ENCODE measurements at regions not wholly inside any gene's neighbourhood (a gene's known extent, or its start where the extent isn't known, plus 50 kb on each side); places are given as distances from the start of the nearest gene placed in this dataset.
"Not testable (repeated sequence)": the region's sequence is repeated elsewhere in the genome, so short reads cannot be mapped to it uniquely, and the experiment has no call there.

DNA sequence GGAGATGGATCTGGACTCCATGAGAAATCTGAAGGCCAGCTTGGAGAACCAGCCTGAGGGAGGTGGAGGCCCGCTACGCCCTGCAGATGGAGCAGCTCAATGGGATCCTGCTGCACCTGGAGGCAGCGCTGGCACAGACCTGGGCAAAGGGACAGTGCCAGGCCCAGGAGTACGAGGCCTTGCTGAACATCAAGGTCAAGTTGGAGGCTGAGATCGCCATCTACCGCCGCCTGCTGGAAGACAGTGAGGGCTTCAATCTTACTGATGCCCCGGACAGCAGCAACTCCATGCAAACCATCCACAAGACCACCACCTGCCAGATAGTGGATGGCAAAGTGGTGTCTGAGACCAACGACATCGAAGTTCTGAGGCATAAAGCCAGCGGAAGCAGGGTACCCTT lies 601.5 kb upstream of the ZP4 start:
- no peak for DNase-seq

DNA sequence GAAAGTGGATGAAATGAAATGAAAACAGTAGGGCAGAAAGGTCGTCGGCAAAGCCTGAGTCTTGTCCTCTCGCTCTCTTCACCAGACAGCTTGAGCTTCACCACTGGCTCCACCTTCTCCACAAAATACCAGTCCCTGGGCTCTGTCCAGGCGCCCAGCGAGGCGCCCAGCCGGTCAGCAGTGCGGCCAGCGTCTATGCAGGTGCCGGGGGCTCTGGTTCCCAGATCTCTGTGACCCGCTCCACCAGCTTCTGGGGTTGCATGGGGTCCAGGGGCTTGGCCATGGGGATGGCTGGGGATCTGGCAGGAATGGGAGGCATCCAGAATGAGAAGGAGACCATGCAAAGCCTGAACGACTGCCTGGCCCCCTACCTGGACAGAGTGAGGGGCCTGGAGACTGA lies 600.5 kb upstream of the ZP4 start:
- no peak for DNase-seq

DNA sequence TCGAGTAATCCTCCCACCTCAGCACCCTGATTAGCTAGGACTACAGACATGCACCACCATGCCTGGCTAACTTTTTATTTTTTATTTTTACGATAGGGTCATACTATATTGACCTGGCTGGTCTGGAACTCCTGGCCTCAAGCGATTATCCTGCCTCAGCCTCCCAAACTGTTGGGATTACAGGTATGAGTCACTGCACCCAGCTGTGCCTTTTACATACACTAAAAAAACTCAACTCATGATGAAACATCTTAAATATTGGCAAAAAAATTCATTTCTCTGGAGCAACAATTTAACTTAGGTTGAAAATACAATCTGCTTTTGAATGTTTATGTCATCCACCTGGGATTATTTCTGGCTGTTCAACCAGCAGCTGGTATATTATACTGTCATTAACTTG lies 598.3 kb upstream of the ZP4 start:
- no peak for DNase-seq

DNA sequence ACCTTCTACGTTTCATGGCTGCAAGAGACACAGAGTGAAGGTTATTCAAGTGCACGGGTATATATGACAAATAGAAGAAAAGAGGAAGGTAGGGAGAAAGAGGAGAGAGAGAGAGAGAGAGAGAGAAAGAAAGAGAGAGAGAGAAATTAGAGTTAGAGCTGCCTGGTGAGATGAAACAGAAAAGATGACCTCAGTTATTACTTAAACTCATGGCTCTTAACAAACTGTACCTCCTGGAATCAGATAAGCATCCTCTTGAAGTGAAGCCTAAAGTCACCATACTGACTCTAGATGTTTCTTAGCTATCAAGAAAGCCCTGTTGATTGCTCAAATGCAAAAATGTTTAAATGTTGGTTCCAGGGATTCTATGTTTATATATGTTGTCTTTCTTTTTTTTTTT lies 597.7 kb upstream of the ZP4 start:
- no peak for DNase-seq

DNA sequence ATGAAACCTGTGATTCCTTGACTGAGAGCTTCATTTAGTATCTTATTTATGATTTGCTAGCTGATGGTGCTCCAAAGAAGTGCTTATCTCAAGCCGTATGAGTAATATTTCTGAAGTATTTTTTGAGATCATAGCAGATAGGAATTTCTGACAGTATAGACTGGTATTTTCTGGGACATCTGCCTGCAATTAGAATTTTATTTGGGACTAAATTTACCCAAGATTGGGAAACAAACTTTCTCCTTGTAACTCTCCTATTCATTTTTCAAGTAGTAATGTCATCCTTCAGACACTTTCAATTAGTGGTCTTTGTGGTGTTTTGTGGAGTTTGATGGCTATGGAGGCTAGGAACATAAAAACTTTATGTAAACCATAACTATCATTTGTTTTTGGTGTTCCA lies 597.2 kb upstream of the ZP4 start:
- no peak for DNase-seq

DNA sequence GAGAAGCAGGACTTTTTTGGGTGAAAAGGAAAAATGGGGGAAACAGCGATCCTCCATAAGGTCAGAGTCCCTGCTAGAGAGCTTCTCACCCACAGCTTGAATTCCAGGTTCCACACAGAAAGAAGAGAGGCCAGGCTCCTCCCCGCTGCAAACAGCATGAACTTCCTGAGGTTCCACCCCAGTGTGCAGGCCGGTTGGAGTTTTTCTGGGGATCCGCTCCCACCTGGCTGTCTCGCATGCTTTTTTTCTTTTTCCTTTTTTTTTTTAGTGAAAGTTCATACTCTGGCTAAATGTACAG lies 595.1 kb upstream of the ZP4 start:
- DNase-seq = no peak

DNA sequence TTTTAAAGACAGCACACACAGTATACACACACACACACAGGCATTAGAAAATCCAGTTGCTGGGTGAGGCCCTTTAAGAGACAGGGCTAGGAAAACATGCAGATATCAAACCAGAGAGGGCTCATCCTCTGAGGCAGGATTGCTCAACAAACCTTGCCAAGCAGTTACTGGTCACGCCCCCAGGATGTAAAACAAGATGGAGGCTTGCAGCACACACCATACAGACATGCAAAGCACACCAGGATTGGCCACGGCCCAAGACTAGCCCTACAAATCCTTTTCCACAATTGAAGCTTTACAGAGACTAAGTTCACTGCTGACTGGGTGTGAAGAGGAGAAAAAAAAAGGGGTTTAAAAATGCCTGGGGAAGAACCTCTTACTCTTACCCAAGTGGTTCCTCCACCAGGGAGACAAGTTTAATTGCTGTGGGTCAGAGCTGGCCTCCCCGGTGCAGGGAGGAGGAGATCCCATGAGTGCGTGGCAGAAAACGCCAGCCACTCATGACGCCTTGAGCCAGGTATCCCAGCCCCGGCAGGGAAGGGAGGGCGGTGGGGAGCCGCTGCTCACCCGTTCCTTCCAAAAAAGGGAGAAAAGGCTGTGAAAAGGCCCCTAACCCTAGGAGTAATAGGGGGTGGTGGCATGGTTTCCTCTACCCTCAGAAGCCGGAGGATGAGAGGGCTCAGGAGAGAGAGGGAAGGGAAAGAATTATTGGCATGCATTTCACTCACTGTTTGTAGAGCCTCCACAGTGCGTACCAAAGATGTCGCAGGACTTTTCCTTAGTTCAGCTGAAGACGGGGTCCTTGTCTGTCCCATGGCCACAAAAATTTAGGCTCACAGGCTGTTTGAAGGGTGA lies 594.6 kb upstream of the ZP4 start:
- DNase-seq = no peak

DNA sequence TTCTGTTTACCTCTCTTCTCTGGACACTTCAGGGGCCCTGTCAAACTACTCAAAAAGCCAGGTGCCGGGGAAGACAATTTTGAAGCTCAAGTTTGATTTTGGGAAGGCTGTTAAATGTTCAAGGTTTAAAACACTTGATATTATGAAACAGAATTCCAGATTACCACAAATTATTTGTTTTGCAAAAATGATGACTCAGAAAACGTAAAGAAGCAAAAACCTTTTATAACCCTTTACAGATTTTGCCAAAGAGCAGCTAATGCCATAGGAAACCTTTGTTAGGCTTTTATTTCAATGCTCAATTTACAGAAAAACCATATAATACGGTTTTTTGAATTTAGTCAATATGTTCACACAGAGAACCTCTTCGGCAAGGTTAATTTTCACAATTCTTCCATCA lies 593.4 kb upstream of the ZP4 start:
- no peak for DNase-seq

DNA sequence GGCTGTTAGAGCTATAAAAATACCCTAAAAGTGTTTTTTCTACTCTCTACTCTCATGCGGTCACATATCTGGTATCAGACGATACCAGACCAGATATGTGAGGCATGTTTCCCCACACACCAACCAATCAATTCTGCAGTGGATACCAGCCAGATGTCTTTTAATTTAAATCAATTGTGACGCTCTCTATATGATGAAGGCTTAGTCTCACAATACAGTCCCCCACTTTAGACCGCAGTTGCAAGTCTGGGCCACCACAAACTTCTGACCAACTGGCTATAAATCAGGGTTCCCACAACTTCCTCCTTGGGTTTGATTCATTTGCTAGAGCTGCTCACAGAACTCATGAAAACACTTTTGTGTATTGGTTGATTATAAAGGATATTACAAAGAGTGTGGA lies 586.1 kb upstream of the ZP4 start:
- DNase-seq = no peak

DNA sequence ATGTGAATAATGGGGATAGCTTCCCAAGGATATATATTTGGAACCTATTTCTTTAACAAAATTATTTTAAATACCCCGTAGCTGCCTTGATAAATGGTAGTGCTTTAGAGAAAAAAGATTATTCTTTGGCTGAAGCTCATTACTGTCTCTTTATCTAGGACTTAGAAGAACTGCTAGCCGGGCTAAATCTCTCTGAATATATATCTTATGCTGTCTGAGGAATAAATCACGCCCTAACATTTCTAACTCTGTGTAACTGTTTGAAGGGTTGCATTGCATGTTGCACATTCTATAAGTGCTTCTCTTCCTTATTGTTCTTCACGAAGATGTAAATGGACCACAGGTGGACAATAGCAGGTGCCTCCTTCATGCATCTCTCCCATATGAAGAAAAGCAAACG lies 585.0 kb upstream of the ZP4 start:
- no peak for DNase-seq

DNA sequence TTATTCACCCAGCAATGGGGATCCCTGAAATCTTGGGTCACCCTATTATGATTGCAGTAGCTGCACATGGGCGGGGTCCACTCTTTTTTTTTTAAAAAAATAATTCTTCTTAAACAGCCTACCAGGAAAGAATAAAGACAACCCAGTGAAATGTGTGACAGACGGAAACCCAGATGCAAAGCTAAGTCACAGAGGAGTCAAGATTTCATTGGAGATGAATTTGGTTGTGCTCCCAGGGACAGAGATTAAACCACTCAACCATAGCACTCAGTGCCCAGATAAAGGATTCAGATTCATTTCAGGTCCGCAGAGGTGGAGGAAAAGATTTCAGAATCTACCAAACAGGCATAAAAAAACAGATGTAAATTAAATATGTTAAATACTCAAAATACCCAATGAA lies 583.5 kb upstream of the ZP4 start:
- DNase-seq = no peak

DNA sequence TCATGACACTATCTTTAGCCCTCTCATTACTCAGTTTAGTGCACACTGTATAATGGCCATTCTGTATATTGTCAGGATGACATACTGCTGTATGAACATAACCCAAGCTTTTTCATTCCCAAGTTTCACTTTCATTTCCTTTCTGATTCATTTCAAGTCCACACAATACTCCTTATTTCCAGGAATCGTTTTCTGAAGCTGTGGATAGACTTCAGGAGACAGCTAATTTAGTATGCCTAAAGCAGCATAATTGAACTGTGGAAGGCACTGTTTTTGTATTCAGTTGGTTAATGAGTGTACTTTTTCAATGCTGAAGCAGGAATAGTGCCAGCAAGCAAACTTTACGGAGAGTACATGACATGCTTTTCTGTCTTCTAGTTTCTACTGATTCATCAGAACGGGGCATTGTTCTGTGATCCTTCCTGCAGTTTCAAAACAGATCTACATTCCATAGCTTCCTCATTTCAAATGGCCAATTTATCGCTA lies 578.5 kb upstream of the ZP4 start:
- DNase-seq = no peak

DNA sequence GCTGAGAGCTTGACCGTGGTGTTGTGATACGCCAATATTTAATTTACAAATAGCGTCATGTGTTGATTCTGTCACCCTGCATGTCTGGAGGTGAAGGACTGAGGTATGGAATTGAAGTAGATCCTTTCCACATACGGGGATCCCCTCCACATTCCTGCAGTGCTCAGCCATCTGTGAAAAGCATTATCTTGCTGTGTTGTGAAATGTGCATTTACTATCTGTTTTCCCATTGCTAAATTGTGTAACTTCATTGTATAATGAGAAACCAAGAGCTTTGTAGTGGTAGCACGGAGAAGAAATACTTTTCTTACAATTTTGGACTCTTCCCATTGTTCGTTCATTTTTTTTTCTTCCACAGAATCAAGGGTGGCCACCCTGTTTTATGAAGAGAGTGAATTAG lies 577.3 kb upstream of the ZP4 start:
- no peak for DNase-seq

DNA sequence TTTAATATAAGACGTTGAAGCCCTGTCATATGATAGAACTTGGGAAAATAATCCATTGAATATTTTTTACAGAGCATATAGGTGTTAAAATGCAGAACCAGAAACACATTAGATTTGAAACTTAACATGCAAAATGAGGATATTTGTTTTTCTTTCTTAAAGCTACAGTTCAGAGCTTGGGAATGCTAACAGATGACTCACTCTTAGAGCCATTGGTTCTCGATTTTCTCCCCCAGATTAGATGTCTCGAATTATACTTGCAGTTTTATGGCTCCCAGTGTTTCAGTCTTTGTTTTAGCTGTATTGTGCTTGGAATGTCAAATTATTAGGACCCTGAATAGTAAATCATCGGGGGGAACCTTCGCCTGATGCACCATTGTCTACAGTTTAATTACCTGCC lies 575.7 kb upstream of the ZP4 start:
- no peak for DNase-seq

DNA sequence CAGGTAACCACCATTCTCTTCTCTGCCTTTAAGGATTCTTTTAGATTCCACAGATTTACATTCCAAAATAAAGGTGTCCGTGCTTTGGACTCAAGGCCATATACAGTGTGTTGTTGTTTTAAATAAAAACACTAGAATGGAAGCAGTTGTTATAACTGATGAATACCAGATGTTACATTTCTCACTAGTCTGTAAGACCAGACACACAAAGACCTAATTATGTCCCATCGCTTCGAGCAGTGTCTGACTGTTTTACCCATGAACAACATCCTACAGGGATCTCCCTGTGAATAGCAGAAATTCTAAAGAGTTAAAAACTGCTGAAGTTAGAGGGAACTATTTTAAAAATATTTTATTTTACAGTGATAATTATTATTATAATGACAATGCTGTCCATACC lies 574.7 kb upstream of the ZP4 start:
- no peak for DNase-seq

DNA sequence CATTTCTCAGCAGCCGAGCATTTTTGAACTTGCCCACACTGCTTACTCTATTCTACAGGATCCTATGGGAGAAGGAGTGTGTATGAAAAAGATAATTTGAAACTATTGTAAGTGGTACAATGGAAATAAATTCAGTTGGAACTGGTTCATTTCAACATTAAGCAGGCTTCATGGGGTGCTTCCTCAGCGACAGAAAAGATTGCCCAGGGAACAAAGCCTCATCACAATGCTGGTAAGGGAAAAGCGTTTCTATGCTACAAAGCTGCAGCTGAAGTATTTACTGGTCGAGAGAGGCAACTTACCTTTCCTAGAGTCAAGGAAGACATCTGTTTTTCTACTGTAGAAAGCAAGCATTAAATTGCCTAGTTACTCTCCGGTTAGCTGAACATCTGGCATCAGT lies 568.2 kb upstream of the ZP4 start:
- peak in 1 of 3 experiments; percentile 10 for DNase-seq

DNA sequence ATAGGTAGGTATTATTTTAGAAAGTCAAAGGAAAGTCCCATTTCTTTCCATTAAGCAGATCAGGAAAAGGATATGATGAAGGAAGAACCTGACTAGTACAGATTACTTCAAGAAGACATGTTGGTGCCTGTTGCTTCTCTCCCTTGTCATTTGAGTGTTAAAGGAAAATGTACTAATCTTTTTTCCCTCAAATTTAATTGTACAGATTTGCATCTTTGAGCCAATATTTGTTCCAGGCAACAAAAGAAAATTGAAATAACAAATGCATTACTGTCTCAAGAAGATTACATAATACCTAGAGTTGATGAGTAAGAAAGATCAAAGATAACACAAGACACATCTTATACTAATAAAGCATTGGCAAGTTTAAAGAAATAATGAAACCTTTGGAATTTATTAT lies 566.9 kb upstream of the ZP4 start:
- no peak for DNase-seq

DNA sequence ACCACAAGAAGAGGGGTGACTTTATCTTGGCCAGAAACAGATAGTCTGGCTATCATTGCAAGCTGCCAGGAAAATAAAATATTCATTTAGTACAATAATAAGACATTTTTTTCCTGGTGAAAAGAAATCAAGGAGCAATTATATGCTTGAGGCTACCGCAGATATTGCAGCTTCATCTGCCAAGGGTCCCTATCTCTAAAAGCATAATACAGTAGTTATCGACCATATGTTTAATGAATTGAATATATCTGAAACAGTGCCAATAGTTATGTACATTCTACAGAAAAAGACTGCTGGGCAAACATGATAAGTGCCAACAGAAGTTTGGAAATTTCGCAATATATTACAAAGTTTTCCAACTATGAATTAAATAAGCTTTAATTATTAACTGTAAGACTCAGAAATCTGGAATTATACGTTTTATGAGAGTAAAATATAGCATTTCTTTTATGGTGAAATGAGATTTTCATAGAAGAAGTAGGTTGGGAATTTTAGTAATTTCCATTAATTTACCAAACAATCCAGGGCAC lies 561.1 kb upstream of the ZP4 start:
- DNase-seq = no peak

DNA sequence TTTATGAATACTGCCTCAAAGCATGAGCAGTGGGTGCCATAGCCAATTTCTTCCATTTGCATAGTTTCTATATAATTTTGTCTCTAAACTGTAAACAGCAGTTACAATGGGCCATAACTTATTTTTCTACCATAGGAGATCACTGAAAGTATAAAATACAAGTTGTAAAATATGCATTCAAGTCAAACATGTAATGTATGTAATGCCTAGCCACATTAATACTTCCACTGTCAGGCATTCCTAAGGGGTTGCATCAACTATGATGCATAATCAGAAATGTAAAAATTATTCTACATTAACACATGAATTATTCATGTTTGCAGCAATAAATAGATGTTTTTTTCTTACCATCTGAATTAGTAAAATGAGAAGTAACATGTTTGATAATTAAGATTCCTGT lies 560.3 kb upstream of the ZP4 start:
- no peak for DNase-seq

DNA sequence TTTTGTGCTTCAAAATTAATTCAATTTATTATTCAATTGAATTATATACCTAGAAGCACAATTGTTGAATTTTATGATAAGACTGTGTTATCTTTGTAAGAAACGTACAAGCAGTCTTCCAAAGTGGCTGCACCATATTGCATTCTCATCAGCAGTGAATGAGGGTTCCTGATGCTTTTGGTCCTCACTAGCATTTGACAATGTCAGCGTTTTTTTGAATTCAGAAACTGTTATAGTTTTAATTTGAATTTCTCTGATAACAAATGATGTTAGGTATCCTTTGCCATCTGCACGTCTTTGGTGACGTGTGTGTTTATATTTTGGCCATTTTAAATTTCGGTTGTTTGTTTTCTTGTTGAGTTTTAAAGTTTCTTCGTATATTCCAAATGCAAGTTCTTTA lies 553.0 kb upstream of the ZP4 start:
- no peak for DNase-seq

DNA sequence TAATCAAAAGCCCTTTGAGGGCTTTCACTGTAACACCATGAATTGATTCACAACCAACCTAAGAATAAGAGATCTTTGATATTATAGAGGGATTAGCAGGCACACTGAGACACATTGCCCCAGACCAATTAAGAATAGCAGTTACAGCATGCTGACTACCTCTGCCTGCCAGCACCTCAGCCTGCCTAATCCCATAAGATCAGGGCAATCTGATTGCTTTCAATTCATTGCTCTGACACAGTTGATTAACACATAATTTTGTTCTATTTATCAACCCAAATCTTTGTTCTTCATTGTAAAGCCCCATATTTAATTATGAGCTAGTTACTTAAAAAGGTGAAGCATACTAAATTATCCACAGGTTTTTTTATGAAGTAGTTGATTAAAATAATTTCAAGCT lies 548.8 kb upstream of the ZP4 start:
- peak in 1 of 3 experiments; percentile 22 for DNase-seq

DNA sequence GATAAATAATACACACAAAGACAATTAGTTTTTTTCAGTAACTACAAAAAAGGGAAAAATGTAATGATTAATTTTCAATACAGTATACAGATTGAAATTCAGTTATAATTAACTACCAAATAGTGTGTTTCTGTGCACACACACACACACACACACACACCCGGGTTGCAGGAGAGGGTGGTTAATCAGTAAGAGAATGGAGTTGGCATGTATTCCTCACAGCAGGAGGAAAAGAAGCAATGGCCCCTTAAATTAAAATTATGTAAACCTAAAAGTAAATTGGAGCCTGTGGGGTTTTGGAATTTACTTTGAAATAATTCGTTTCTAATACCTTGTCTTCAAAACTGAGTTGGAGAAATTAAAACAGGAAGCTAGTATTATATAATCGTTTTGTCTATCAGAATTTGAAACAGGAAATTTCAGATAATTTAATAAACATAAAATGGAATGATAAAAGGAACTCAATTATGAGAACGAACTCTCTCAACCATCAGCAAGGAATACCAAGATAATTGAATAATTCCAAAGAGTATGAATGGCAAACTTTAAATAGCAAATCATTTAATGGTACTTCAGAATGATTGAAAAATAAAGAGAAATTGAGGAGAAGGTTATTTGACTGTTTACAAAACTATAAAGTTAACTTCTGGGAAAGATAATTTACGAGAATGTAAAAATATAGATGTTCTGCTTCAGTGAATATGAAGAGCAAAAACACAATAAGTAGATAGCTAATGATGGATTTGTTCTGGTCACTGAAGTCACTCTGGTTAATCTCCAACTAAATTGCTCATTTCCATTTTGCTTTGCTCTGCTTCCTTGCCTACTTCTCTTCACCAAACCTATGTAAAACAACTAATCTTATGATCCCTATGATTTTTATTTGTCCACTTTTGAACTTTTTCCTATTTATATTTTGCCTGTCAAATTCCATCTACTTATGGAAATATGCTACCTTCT lies 547.9 kb upstream of the ZP4 start:
- peak in 1 of 3 experiments; percentile 51 for DNase-seq

DNA sequence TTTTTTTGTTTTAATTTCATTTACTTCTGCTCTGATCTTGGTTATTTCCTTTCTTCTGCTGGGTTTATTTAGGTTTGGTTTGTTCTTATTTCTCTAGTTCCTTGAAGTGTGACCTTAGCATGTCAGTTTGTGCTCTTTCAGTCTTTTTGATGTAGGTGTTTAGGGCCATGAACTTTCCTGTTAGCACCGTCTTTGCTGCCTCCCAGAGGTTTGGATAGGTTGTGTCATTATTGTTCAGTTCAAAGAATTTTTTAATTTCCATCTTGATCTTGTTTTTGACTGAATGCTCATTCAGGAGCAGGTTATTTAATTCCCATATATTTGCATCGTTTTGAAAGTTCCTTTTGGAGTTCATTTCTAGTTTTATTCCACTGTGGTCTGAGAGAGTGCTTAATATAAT lies 539.0 kb upstream of the ZP4 start:
- DNase-seq = not testable (repeated sequence)

DNA sequence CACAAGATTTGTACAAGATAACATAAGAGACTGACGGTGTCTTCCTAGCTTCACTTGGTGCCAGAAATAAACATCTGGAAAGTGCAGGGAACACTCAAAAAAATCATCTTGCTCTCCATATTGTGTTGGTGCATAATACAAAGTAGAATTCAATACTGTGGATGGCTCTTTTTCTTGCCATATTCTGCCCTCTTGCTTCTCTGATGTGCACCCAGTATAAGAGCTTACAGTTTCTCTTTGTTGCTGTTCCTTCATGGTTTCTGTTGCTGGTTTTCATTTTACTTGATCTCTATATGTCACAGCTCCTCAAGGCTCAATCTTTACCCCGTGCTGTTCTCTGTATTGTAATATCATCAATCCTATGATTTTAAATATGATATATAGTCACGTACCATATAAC lies 528.5 kb upstream of the ZP4 start:
- DNase-seq = no peak

Measured in NCI-H1417 (cell line).